Lower leg skin (tissue), 3 donors: ENCODE measurements at regions not wholly inside any gene's neighbourhood (a gene's known extent, or its start where the extent isn't known, plus 50 kb on each side); places are given as distances from the start of the nearest gene placed in this dataset.

Experiments
- POLR2A ChIP-seq, 2 donors: fragments of 450-650 bp; IDR thresholded peaks; one replicate each; pipeline ENCODE4 v1.6.1; 2016 to 2017; ENCODE audit warnings: antibody characterized with exemption in 2 of 2, mild to moderate bottlenecking in 1 of 2, moderate library complexity in 1 of 2
- TF ChIP-seq, protein P1 (sequence below), 3 donors: fragments of 450-650 bp; IDR thresholded peaks; one replicate each; pipeline ENCODE4 v1.5.1; 2016; ENCODE audit warnings: antibody characterized with exemption in 3 of 3, mild to moderate bottlenecking in 3 of 3, moderate library complexity in 2 of 3

DNA sequence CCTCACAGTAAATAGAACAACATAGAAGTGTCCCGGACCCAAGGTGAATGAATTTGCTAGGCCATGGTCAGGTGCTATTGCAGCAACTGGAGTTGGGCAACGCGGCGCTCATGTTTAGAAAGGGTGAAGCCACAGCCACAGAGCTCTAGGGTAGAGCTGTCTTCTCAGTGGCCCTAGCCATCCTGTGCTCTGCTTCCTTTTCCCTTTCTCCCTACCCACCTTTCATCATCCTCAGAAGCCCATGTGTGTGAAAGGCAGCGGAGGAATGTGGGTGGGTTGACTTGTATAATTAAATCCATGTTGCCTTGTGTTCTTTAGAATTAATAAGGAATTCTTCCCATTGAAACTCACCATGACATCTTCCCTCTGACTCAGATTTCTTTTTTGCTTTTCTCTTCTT, 336.7 kb downstream of the OSR1 start:
- TF ChIP-seq, protein P1, sequence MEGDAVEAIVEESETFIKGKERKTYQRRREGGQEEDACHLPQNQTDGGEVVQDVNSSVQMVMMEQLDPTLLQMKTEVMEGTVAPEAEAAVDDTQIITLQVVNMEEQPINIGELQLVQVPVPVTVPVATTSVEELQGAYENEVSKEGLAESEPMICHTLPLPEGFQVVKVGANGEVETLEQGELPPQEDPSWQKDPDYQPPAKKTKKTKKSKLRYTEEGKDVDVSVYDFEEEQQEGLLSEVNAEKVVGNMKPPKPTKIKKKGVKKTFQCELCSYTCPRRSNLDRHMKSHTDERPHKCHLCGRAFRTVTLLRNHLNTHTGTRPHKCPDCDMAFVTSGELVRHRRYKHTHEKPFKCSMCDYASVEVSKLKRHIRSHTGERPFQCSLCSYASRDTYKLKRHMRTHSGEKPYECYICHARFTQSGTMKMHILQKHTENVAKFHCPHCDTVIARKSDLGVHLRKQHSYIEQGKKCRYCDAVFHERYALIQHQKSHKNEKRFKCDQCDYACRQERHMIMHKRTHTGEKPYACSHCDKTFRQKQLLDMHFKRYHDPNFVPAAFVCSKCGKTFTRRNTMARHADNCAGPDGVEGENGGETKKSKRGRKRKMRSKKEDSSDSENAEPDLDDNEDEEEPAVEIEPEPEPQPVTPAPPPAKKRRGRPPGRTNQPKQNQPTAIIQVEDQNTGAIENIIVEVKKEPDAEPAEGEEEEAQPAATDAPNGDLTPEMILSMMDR (IDR thresholded peaks at IDR 0.05): no peak
- no peak for TF ChIP-seq POLR2A (IDR thresholded peaks at IDR 0.05)
